ENCODE measurements at regions not wholly inside any gene's neighbourhood (a gene's known extent, or its start where the extent isn't known, plus 50 kb on each side); places are given as distances from the start of the nearest gene placed in this dataset.

- TF ChIP-seq POLR2AphosphoS5 (IDR thresholded peaks at IDR 0.05; ENCODE audit: low read depth): no peak
- TF ChIP-seq NANOG (IDR thresholded peaks at IDR 0.05; ENCODE audit: borderline replicate concordance): no peak; the same call in 1 of the 2 replicates
- TF ChIP-seq, protein P1, sequence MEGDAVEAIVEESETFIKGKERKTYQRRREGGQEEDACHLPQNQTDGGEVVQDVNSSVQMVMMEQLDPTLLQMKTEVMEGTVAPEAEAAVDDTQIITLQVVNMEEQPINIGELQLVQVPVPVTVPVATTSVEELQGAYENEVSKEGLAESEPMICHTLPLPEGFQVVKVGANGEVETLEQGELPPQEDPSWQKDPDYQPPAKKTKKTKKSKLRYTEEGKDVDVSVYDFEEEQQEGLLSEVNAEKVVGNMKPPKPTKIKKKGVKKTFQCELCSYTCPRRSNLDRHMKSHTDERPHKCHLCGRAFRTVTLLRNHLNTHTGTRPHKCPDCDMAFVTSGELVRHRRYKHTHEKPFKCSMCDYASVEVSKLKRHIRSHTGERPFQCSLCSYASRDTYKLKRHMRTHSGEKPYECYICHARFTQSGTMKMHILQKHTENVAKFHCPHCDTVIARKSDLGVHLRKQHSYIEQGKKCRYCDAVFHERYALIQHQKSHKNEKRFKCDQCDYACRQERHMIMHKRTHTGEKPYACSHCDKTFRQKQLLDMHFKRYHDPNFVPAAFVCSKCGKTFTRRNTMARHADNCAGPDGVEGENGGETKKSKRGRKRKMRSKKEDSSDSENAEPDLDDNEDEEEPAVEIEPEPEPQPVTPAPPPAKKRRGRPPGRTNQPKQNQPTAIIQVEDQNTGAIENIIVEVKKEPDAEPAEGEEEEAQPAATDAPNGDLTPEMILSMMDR (conservative IDR thresholded peaks at IDR 0.05; ENCODE audit: low read depth in 2 of 2): no peak
- no peak for TF ChIP-seq EZH2phosphoT487 (IDR thresholded peaks at IDR 0.05; ENCODE audit: unreplicated experiment)
- TF ChIP-seq EZH2 (IDR thresholded peaks at IDR 0.05; ENCODE audit: low read depth, unreplicated experiment): no peak
- TF ChIP-seq REST (IDR thresholded peaks at IDR 0.05; ENCODE audit: unreplicated experiment): no peak
- TF ChIP-seq CREB1 (CRISPR knock-in tag; IDR thresholded peaks at IDR 0.05; ENCODE audit: low read depth): no peak
- TF ChIP-seq ZNF462 (CRISPR knock-in tag; IDR thresholded peaks at IDR 0.05): no peak
- TF ChIP-seq ZNF114 (CRISPR knock-in tag; IDR thresholded peaks at IDR 0.05): no peak
- TF ChIP-seq STAT1 (IDR thresholded peaks at IDR 0.05; ENCODE audit: unreplicated experiment): no peak
Measured at GRCh38 chr2:222102575-222103349, 196.0 kb downstream of the PAX3 start.
